ENCODE measurements at regions not wholly inside any gene's neighbourhood (a gene's known extent, or its start where the extent isn't known, plus 50 kb on each side); places are given as distances from the start of the nearest gene placed in this dataset.
"Not testable (repeated sequence)": the region's sequence is repeated elsewhere in the genome, so short reads cannot be mapped to it uniquely, and the experiment has no call there.

GRCh38 chr4:170446782-170447181 is 357.0 kb upstream of the AADAT start:
- intact Hi-C loops (cut with micrococcal nuclease), result no loop called here
- no peak overlapping the region for H3K9ac ChIP-seq (ENCODE audit: insufficient read depth in 1 of 2, low read depth in 2 of 2, low read length in 2 of 2)
- no peak for TF ChIP-seq NCOA1 (IDR thresholded peaks at IDR 0.05; ENCODE audit: low read depth)
- no peak for TF ChIP-seq ZNF586 (CRISPR knock-in tag; conservative IDR thresholded peaks at IDR 0.05)
- TF ChIP-seq ZNF766 (CRISPR knock-in tag; conservative IDR thresholded peaks at IDR 0.05), result no peak
- no peak for TF ChIP-seq ZNF551 (CRISPR knock-in tag; IDR thresholded peaks at IDR 0.05)
- TF ChIP-seq SMAD1 (IDR thresholded peaks at IDR 0.05; ENCODE audit: low read depth, low read length, partially characterized antibody), result no peak
- TF ChIP-seq HDAC1 (IDR thresholded peaks at IDR 0.05), result no peak
- no peak for TF ChIP-seq RFX7 (CRISPR knock-in tag; IDR thresholded peaks at IDR 0.05)
- no peak for TF ChIP-seq RBM15 (IDR thresholded peaks at IDR 0.05; ENCODE audit: insufficient read depth, low read length)
- TF ChIP-seq SMAD4 (CRISPR knock-in tag; conservative IDR thresholded peaks at IDR 0.05), result no peak
- no peak for TF ChIP-seq CCAR2 (IDR thresholded peaks at IDR 0.05; ENCODE audit: low read depth, low read length)
- no peak for TF ChIP-seq NR3C1 (CRISPR knock-in tag; IDR thresholded peaks at IDR 0.05)
- no peak for TF ChIP-seq HNRNPL (IDR thresholded peaks at IDR 0.05; ENCODE audit: low read depth, low read length)
- TF ChIP-seq KLF6 (CRISPR knock-in tag; IDR thresholded peaks at IDR 0.05; ENCODE audit: borderline replicate concordance), result no peak
- no peak for TF ChIP-seq MTF1 (CRISPR knock-in tag; IDR thresholded peaks at IDR 0.05; ENCODE audit: borderline replicate concordance)
- TF ChIP-seq KDM5B (IDR thresholded peaks at IDR 0.05; ENCODE audit: insufficient replicate concordance, low read depth, low read length), result no peak
- no peak for TF ChIP-seq ETS2 (tag; IDR thresholded peaks at IDR 0.05; ENCODE audit: borderline replicate concordance, poor library complexity, severe bottlenecking)
- no peak for TF ChIP-seq CCNT2 (IDR thresholded peaks at IDR 0.05; ENCODE audit: borderline replicate concordance, extremely low read depth, insufficient read length, low read depth, low read length)
- TF ChIP-seq HNRNPUL1 (IDR thresholded peaks at IDR 0.05; ENCODE audit: low read length), result no peak
- no peak for TF ChIP-seq BRF1 (IDR thresholded peaks at IDR 0.05; ENCODE audit: borderline replicate concordance, extremely low read depth, insufficient read length)
- no peak overlapping the region for H3K27ac ChIP-seq (ENCODE audit: extremely low read depth, low read depth, low read length)
- no peaks in the 10 kb centered on the region for H3K36me3 ChIP-seq (ENCODE audit: control insufficient read depth, insufficient read depth, low read length)
- no peak overlapping the region for H3K4me3 ChIP-seq
- ATAC-seq (no peak), DNase-seq (ENCODE audit: extremely low read depth in 1 of 4, low spot score in 3 of 4) (no peak), FAIRE-seq (no peak)
- H3K9me3 ChIP-seq (replicated peaks; ENCODE audit: control insufficient read depth, insufficient read depth, low read depth, low read length), result no peaks in the 10 kb centered on the region; the same call in 1 of the 2 replicates
- POLR2A ChIA-PET, result no interaction called here
- BruUV-seq (replicated peaks), result no TSS peak
- H3K9me1 ChIP-seq (ENCODE audit: control insufficient read depth, insufficient read depth, low read length), result no peaks in the 10 kb centered on the region
- 0% methylated on average over 3 of the region's 3 CpGs for WGBS (ENCODE audit: insufficient coverage, low coverage, missing lambda C conversion rate)
- H3K4me2 ChIP-seq (ENCODE audit: insufficient read depth, low read length), result no peak overlapping the region
- no peaks in the 10 kb centered on the region for H3K79me2 ChIP-seq (ENCODE audit: control insufficient read depth, insufficient read depth, low read length)
- no peak overlapping the region for H2AFZ ChIP-seq (ENCODE audit: low read depth, low read length)
- H3K27me3 ChIP-seq (ENCODE audit: control insufficient read depth in 2 of 2, insufficient read depth in 2 of 2, low read length in 2 of 2), result no peaks in the 10 kb centered on the region
- in situ Hi-C loops (cut with MboI), result no loop called here
- no peaks in the 10 kb centered on the region for H3K4me1 ChIP-seq (replicated peaks in 1 of 2; ENCODE audit: control insufficient read depth in 2 of 2, insufficient read depth in 2 of 2, low read length in 2 of 2)
- no peaks in the 10 kb centered on the region for H4K20me1 ChIP-seq (replicated peaks; ENCODE audit: control insufficient read depth, insufficient read depth, low read length)
- CTCF ChIA-PET (ENCODE audit: low intra/inter-chr PET ratio), result no interaction called here

- H3K4me1 ChIP-seq (replicated peaks in 1 of 2; ENCODE audit: control insufficient read depth in 2 of 2, insufficient read depth in 2 of 2, low read length in 2 of 2); BruUV-seq (replicated peaks); H3K9me3 ChIP-seq (replicated peaks; ENCODE audit: control insufficient read depth, insufficient read depth, low read depth, low read length); CTCF ChIA-PET (ENCODE audit: low intra/inter-chr PET ratio); H3K27ac ChIP-seq (ENCODE audit: extremely low read depth, low read depth, low read length); H3K36me3 ChIP-seq (ENCODE audit: control insufficient read depth, insufficient read depth, low read length); H3K4me3 ChIP-seq; DNase-seq (ENCODE audit: extremely low read depth in 1 of 4, low spot score in 3 of 4); FAIRE-seq; POLR2A ChIA-PET; H2AFZ ChIP-seq (ENCODE audit: low read depth, low read length); H4K20me1 ChIP-seq (replicated peaks; ENCODE audit: control insufficient read depth, insufficient read depth, low read length); ATAC-seq; H3K79me2 ChIP-seq (ENCODE audit: control insufficient read depth, insufficient read depth, low read length); H3K27me3 ChIP-seq (ENCODE audit: control insufficient read depth in 2 of 2, insufficient read depth in 2 of 2, low read length in 2 of 2); H3K4me2 ChIP-seq (ENCODE audit: insufficient read depth, low read length); H3K9ac ChIP-seq (ENCODE audit: insufficient read depth in 1 of 2, low read depth in 2 of 2, low read length in 2 of 2); in situ Hi-C loops (cut with MboI); intact Hi-C loops (cut with micrococcal nuclease); H3K9me1 ChIP-seq (ENCODE audit: control insufficient read depth, insufficient read depth, low read length): not testable (repeated sequence)
- 0% methylated on average over 2 of the region's 2 CpGs for WGBS (ENCODE audit: insufficient coverage, low coverage, missing lambda C conversion rate)
Measured at GRCh38 chr4:170441146-170441545, 351.4 kb upstream of the AADAT start.

All from K562 (cell line).